ENCODE measurements at regions not wholly inside any gene's neighbourhood (a gene's known extent, or its start where the extent isn't known, plus 50 kb on each side); places are given as distances from the start of the nearest gene placed in this dataset.
A peak's percentile ranks its signal among the peaks of the same experiment; 100 is the strongest.

DNA sequence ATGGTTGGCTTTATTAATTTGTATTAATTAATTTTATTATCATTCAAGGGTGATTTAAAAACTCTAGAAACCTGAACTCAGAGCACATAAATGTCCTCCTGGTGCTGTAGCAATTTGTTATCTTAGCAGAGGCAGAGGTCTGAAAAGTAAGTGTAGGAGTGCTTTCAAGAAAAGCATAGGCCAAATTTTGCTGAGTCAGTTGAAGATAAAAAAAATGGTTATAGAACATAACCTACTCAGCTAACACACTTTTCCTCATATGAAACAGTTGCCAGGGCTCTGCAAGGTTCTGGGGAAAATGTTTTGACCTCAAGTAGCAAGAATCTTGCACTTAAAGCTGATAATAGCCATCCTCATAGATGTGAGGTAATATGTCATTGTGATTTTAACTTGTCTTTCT, 53.5 kb upstream of the CHODL start:
- peak; percentile 60 for DNase-seq

DNA sequence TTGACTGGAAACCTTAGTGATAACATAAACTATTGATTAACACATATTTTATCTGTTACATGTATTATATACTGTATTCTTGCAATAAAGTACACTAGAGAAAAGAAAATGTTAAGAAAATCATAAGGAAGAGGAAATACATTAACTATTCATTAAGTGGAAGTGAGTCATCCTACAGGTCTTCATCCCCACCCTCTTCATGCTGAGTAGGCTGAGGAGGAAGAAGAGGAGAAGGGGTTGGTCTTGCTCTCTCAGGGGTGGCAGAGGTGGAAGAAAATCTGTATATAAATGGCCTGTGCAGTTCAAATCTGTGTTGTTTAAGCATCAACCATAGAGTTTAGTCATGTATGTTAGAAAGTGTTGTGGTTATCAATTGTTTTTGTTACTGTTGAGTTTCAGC, 66.1 kb upstream of the CHODL start:
- DNase-seq, result no peak

DNA sequence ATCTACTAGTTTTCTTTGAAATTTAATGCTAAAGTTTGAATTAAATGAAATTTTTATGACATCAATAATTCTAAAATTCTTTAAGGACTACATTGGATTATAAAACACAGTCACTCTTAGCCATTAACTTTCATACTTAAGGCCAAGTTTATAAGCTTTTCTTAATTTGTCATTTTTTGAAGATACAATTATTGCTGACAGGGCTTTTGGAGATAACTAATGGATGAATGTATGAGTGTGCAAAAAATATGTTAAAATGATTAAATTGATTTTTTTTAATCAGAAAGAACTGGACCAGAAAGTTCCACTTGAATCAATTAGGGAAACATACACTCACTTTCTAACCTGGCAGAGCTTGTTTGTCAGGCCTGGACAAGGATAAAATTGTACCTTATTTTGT, 70.3 kb upstream of the CHODL start:
- no peak for DNase-seq

DNA sequence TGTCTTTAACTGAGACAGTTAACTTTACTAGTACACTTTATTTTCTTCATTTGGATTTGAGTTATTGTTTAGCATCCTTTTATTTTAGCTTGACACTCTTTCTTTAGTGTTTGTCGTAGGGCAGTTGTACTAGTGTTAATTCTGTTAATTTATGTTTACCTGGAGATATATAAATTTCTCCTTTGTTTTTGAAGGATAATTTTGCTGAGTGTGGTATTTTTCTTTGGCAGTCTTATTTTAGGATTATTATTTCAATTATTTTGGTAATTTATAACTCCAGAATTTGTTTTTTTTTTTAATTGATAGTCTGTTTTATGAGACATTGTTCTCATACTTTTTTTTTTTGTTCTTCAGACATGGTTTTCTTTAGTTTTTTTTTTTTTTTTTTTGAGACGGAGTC, 73.8 kb upstream of the CHODL start:
- DNase-seq, result no peak

DNA sequence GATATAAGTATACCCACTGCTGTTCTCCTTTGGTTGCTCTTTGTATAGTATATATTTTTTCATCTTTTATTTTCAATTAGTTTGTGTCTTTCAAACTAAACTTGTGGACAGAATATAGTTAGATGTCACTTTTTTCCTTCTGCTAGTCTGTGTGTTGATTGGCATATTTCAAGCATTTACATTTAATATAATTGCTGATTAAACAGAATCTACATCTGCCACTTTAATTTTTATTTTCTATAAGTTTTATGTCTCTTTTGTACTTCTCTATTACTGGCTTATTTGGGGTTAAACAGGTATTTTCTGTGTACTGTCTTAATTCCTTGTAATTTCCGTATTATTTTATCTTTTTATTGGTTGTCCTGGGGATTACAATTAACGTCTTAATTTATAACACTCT, 74.4 kb upstream of the CHODL start:
- DNase-seq, result no peak

DNA sequence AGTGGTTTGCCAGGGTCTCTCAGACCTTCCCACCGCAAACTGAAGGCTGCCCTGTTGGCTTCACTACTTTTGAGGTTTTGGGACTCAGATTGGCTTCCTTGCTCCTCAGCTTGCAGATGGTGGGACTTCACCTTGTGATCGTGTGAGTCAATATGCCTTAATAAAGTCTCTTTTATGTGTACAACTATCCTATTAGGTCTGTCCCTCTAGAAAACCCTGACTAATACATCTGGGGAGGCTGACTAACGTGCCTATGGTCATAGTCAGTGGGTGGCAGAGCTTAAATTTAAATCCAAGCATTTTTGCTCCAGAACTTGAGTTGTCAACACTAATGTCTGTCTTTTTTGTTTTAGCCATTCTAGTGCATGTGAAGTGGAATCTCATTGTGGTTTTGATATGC, 76.5 kb upstream of the CHODL start:
- DNase-seq, result no peak

DNA sequence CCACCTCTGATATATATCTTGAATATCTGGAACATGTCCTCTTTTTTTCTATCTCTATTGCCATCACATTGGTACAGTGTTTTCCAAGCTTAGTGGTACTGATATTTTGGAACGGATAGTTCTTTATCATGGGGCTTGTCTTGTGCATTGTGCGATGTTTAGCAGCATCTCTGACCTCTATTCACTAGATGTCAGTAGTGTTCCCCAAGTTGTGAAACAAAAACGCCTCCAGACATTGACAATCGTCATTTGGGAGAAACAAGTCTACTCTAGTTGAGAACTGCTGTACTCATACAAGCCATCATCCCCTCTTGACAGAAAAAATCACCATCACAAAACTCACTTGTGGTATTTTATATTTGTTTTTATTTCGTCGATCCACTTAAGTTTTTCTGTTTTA, 79.7 kb upstream of the CHODL start:
- DNase-seq, result peak; percentile 22

DNA sequence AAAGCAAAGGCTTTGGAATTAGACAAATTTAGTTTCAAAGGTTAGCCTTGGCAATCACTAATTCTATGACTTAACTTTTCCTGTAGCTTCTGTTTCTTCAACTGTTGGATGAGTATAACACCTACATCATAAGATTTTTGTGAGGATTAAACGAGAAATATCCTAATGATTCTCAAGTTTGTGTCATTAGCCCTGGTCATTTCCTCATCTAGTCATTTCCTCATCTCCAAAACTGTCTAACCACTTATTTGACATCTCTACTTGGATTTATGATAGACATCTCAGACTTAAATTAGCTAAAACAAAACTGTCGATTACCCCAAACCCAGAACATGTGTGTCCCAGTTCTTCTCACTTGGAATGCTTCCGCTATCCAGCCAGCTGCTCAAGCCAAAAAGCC, 80.2 kb upstream of the CHODL start:
- DNase-seq, result peak; percentile 5

DNA sequence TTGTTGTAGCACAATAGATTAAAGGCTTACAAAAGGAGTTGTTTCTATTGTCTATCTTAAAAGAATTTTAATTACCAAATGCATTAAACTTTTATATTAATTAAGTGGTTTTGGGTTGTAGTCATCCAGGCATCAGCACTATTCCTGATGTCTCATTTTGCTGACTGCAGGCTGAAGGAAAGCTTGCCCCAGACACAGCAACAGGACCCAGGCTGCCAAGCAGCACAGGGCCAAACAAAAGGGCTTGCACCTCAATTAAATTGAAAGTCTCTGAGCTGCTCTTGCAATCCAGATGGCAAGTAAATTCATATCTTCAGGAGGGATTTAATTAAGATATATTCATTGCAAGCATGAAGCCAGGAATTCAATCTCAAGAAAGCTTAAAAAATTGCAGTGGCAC, 80.7 kb upstream of the CHODL start:
- no peak for DNase-seq

DNA sequence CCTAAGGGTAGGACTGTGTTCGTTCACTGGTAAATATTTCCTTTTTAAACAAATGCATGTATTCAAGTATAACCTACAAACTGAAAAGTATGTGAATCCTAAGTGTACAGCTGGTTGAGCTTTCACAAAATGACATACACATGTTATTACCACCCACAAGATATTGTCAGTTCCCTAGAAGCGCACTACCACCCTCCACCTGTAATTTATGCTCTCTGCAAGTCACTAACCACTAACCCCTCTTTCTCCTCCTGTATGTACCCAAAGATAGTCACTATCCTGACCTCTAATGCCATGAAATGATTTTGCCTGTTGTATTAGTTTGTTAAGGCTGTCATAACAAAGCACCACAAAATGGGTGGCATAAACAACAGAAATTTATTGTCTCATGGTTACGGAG, 82.8 kb upstream of the CHODL start:
- no peak for DNase-seq

DNA sequence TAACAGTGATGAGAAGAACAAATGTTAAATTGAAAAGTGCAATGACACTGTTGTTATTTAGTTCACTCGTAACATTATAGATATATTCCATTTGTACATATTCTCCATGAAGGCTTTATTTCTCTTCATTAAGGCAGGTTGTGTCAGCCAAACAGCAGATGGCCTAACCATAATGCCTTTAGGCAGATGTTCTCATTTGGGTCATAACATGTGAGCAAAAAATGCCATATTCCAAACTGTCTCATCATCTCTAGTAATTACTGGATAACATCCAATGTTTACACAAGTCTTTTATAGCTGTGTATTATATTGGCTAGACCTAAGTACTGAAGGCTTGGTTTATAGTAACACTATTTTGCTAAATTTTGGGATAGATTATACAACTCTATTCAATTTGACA, 87.2 kb upstream of the CHODL start:
- DNase-seq, result no peak

DNA sequence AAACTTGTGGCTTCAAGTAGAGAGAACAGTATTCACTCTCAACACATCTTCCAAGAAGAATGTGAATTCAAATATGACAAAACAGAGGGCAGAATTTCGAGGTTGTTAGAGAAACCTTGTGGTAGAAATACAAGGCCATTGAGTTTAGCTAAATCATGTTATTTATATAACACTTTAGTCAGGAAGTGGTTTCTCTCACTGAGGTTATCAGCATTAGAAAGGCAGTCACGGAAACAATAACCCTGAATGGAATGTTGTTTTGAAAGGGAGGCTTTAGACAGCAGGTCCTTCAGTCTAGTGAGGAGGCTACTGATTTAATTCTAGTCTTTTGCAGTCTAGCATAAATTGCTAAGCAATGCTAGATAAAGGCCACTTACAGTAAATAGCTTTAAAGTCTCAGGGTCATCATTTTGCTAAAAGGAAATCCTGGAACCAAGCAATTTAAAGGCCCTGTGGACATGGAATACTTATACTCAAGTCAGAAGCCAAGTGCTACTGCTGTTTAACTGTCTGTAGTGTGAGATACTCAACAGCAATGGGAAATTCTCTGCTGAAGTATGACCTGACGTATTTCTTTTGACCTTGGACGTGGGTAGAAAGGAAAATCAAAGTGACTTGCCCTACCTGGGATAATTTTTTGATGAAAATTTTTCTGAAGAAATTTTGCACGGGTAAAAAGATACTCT, 89.0 kb upstream of the CHODL start:
- peak; percentile 46 for DNase-seq

DNA sequence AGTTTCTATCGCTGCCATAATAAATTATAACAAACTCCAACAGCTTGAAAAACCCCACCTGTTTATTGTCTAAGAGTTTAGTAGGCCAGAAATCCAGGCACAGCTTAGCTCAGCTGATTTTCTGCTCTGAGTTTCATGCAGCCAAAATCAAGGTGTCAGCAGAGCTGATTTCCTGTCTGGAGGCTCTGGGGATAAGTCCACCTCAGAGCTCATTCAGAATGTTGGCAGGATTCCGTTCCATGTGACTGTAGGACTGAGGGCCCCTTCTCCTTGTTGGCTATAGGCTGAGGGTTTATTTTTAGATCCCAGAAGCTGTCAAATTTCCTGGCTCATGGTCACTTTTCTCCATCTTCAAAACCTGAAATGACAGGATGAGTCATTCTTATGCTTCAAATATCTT, 91.6 kb upstream of the CHODL start:
- no peak for DNase-seq

DNA sequence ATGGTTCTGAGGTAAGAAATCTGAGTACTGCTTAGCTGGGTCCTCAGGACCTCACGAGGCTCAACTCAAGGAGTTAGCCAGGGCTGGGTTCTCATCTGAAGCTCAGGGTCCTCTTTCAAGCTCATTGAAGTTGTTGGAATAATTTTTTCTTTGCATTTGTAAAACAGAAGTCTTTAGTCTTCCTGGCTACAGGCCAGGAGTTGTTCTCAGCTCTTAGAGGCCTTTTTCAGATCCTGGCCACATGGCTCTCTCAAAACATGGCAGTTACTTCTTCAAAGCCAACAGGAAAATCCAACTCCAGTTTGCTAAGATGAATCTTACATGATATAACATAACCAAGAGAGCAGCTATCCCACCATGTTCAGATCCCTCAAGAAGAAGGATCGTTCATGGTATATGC, 92.3 kb upstream of the CHODL start:
- DNase-seq, result no peak

DNA sequence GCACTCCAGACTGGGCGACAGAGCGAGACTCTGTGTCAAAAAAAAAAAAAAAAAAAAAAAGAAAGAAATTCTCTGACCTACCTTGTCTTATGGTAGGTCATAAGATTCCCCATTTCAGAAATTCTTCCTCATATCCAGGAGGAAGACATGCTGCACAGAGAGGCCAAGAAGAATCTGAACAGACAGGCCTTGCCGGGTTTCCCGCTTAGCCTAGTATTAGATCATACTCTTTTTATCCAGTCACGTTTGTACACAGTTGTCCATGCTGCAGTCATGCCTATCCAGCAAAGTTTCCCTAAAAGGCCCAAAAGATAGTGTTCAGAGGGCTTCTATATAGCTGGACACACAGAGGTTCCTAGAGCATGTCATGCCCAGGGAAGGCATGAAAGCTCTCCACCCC, 93.6 kb upstream of the CHODL start:
- no peak for DNase-seq

DNA sequence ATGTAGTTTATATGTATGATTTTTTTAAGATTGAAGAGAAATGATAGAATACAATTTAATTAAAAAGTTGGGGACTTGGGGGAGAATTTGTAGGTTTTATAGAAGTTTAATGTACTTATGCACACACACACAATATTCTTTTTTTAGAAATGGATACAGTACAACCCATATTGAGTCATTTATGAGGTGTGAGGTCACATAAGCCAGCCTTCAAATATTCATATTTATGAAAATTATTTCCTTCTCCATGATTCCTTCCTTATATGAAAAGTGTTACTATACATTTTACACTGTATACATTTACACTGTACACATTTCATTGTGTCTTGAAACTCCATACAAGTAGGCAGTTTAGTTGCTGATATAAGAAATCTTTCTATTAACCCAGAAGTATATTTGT, 96.2 kb upstream of the CHODL start:
- no peak for DNase-seq

DNA sequence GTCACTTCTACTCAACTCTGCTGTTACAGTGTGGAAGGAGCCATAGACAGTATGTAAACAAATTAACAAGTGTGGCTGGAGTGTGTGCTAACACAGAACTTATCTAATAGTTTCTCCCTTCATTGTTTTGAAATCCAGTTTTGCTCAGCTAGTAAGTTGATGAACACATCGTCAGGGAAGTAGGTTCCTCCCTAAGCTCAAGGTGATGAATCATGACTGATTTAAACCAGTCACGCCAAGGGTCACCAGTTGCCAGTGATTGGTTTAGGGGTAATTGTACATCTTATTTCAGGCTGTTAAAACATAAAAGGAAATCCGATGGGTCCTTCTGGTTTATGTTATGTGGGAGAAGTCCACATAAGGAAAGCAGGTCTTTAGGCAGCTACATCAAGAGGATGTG, 97.0 kb upstream of the CHODL start:
- no peak for DNase-seq

DNA sequence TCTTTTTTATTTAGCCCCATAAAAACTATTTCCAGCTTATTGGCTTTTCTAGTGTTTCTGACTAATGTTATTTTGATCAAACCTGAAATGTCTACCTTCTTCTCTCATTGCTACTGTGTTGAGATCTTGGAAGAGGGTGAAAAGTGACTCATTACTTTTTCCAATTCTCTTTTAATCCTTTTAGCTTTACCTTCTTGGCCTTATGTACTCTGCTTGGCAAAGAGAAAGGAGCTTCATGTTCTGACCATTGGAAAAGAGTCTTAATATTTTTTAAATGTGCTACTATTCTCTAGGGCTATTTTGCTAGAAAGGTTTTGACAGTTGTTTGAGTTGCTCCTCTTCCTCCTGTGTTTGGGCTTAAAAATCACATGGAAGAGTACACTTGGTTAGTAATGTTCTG, 97.8 kb upstream of the CHODL start:
- DNase-seq, result no peak

DNA sequence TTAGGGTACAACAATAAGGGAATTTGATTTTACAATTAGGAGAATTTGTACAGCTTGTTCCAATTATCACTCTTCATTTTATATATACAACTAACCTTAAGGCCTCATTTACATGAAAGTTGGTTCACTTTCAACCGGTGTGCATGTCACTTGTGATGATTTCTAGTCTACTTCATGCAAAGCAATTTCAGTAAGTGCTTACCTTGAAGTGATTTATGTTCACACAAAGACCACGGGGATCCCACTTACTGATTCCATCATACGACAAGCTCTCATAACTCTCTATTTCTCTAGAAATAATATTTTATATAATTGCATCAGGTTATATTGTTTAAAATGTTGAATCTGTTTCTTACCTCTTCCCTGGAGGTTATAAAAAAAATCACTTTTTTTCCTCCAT, 100.3 kb upstream of the CHODL start:
- DNase-seq, result no peak

DNA sequence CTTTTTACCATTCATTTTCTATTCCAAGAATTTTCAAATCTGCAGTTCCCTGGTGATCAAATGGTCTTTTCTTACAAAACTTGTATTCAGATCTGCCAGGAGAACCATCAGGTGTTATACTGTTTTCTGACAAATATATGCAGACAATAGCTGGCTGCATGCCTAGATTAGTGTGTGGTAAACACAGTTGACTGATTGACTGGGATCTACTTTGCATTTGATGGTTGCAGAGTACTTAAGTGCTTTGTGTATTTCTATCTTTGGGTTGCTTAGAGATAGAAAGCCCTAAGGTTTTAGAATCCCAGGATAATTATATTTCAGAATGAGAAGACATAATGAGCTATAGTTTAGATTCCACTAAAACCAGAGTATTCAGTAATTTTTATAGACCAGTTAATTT, 102.0 kb upstream of the CHODL start:
- DNase-seq, result no peak

DNA sequence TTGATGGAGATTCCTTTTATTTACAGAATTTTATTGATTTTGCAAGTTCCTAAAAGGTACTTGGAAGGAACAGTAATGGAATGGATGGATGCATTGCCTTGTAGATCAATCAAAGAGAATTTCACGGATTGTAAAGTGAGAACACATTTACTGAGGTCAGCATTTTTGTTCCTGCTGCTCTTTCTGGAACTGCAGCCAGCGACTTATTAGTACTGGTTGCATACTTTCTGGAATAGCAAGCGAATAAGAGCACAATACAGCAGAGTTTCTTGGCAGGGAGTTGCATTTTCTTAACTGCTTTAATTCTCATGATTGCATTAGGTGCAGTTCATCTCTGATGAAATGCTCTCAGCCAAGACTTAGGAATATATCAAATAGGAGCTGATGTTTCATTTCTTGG, 106.1 kb upstream of the CHODL start:
- DNase-seq, result no peak

DNA sequence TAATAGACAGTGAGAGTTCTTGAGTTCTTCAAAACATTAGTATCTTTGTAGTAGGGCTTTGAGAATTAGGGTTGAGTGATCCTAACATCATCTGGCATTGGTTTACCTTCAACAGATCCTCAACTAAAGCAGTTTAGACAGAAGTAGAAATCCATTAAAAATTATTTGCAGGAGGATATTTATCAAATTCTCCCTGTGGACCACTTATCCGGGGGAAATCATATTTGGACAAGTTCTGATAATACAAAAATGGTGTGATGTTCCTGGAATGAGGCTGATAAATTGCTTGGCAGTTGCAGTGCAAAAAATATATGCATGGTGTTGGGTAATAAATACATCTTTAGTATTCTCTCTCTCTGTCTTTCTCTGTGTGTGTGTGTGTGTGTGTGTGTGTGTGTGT, 115.1 kb upstream of the CHODL start:
- no peak for DNase-seq

DNA sequence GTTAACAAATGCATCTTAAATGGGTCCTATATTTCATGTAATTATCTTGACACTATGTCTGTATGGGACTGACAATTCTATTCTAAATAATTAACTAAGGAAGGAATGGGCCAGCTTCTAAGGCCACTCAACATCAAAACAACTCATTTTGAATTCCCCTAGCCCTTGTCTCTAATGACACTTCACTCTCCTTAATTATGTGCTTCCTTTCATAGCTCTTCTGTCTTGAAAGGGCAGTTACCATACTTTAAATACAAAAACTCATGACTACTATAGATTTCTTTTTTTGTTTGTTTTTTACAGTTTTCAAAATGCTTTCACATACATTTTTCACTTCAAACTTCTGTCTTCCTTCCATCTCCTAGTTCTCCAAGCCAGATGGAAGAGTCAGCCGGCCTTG, 126.1 kb upstream of the CHODL start:
- DNase-seq, result no peak

DNA sequence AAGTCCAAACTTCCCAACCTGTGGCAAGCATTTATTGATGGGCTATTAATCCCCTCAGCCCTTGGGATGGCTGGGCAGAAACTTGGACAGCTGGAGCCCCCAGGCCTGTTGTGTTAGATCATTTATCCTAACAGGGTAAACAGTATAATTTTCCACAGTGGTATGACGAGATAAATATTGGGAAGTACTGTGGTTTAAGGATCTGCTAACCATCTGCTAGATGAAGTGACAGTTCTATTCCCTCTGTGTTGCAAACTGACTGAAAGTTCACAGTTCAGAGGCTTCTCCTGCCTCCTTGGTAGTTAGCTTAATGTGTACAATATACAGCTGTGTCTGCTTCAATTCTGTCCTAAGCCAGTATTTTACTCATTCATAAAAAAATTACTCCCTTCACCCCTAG, 127.5 kb upstream of the CHODL start:
- no peak for DNase-seq

DNA sequence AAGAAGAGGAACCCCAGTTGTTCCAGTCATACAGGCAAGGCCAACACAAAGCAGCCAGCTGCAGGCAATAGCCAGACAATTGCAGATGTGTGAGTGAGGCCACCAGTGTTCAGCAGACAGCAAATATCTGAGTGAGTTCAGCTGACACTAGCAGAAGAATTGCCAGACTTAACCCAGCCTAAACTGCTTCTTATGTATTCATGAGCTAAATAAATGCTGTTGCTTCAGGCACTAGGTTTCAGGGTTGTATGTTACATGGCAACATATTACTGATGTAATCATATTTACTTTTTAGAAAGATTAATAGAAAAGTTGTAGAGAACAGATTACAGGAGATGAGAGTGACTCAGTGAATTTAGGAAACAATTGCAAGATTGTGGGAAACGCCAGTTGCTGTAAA, 129.8 kb upstream of the CHODL start:
- no peak for DNase-seq

DNA sequence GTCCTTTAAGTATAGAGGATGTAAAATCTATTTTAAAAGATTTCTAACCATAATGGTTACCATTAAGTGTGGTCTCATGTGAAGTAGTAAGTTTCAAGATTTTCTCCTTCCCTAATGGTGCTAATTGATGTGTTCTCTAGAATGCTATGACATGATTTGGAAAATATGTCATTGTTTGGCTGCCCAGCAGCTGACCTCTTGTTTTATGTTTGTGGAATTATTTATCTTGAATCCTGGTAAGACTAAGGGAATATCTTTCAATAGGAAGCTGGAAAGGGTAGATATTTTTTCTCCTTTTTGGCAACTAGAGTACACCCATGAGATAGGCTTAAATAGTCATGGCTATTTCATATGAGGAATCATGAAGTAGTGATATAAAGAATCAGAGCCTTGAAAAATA, 139.8 kb upstream of the CHODL start:
- DNase-seq, result no peak
